H1 (cell line): ENCODE measurements at regions not wholly inside any gene's neighbourhood (a gene's known extent, or its start where the extent isn't known, plus 50 kb on each side); places are given as distances from the start of the nearest gene placed in this dataset.

Experiments
- CTCF ChIA-PET: fragments of 300-600 bp; sonication (Branson Sonifier 250); formaldehyde crosslinking; loops from one replicate; lab custom pipeline; 2021; ENCODE audit not compliant: partially characterized antibody; lab: Charles Lee
- POLR2A ChIA-PET: fragments of 300-600 bp; sonication (Branson Sonifier 250); formaldehyde crosslinking; loops from one replicate; lab custom pipeline; 2021; ENCODE audit warnings: inconsistent platforms; ENCODE audit not compliant: partially characterized antibody; lab: Charles Lee
- DNase-seq, 2 experiments: peaks; one replicate each; pipeline versions ENCODE4 v3.0.0 to v3.0.0-alpha.2; 2010 to 2022; ENCODE audit warnings: low spot score in 2 of 2, low read depth in 1 of 2, mixed read lengths in 1 of 2
- FAIRE-seq: peaks from 2 replicates; lab custom pipeline; 2011; peaks lifted over from hg19 to GRCh38; lab: Jason Lieb, UNC
- H2AFZ ChIP-seq: 2 replicates; pipeline ENCODE4 v1.8.1; 2012; ENCODE audit warnings: low read length, inconsistent platforms
- H2AK5ac ChIP-seq: 2 replicates; pipeline ENCODE4 v1.6.1; 2013; ENCODE audit warnings: low read depth, low read length
- H2BK120ac ChIP-seq: replicated peaks from 2 replicates; pipeline ENCODE3; 2013; ENCODE audit warnings: low read depth, low read length, inconsistent platforms
- H2BK12ac ChIP-seq: 2 replicates; pipeline ENCODE4 v1.6.1; 2013; ENCODE audit warnings: low read depth, low read length
- H2BK15ac ChIP-seq: 2 replicates; pipeline ENCODE4 v1.6.1; 2013; ENCODE audit warnings: low read length
- H2BK20ac ChIP-seq: 2 replicates; pipeline ENCODE4 v1.6.1; 2013; ENCODE audit warnings: low read length
- H2BK5ac ChIP-seq: 2 replicates; pipeline ENCODE4 v1.6.1; 2013; ENCODE audit warnings: low read depth, low read length
- H3K14ac ChIP-seq: 2 replicates; pipeline ENCODE4 v1.6.1; 2013; ENCODE audit warnings: inconsistent platforms; ENCODE audit not compliant: insufficient read length
- H3K18ac ChIP-seq: 2 replicates; pipeline ENCODE4 v1.6.1; 2013; ENCODE audit warnings: low read length; ENCODE audit errors: extremely low read depth
- H3K23ac ChIP-seq: 2 replicates; pipeline ENCODE4 v1.6.1; 2013; ENCODE audit warnings: inconsistent platforms; ENCODE audit not compliant: insufficient read length
- H3K23me2 ChIP-seq: 2 replicates; pipeline ENCODE4 v1.6.1; 2013; ENCODE audit warnings: low read depth, low read length
- H3K27ac ChIP-seq: 2 replicates; pipeline ENCODE4 v1.6.1; 2011; ENCODE audit warnings: low read depth, low read length, inconsistent platforms
- H3K27me3 ChIP-seq, 4 experiments: replicated peaks in 1 of 4; 1 replicate in 1 of 4; 2 replicates in 3 of 4; pipeline versions ENCODE4 v1.6.1 to v1.8.1; 2011 to 2013; ENCODE audit warnings: low read length in 3 of 4, mild to moderate bottlenecking in 3 of 4, inconsistent platforms in 2 of 4, mixed read lengths in 2 of 4, moderate library complexity in 1 of 4; ENCODE audit not compliant: control insufficient read depth in 3 of 4, insufficient read depth in 3 of 4; ENCODE audit errors: extremely low read depth in 1 of 4
- H3K36me3 ChIP-seq, 4 experiments: 2 replicates each; pipeline versions ENCODE4 v1.6.1 to v1.8.1; 2011 to 2013; ENCODE audit warnings: mild to moderate bottlenecking in 4 of 4, low read length in 3 of 4, moderate library complexity in 2 of 4, control low read depth in 1 of 4, inconsistent platforms in 1 of 4; ENCODE audit not compliant: insufficient read depth in 4 of 4, control insufficient read depth in 2 of 4
- H3K4ac ChIP-seq: replicated peaks from 2 replicates; pipeline ENCODE3; 2013; ENCODE audit warnings: low read length, low read depth, mixed read lengths, inconsistent platforms; ENCODE audit not compliant: insufficient read length
- H3K4me1 ChIP-seq, 4 experiments: replicated peaks in 1 of 4; 1 replicate in 1 of 4; 2 replicates in 3 of 4; pipeline versions ENCODE4 v1.6.1 to v1.8.1; 2011 to 2013; ENCODE audit warnings: low read length in 3 of 4, inconsistent platforms in 2 of 4, mixed read lengths in 1 of 4; ENCODE audit not compliant: insufficient read depth in 4 of 4, control insufficient read depth in 3 of 4
- H3K4me2 ChIP-seq, 2 experiments: 2 replicates each; pipeline versions ENCODE4 v1.6.1 to v1.8.1; 2011 to 2013; ENCODE audit warnings: low read depth in 2 of 2, low read length in 2 of 2, control low read depth in 1 of 2, inconsistent platforms in 1 of 2, mild to moderate bottlenecking in 1 of 2; ENCODE audit not compliant: insufficient read depth in 1 of 2
- H3K4me3 ChIP-seq, 4 experiments: fragments of 200-600, 300-600 bp in 1 of 4; sonication (generic), shearing (Covaris generic), sonication (Bioruptor Twin) in 1 of 4; 2 replicates each; pipeline versions ENCODE4 v1.5.1 to v1.8.1; 2011 to 2016; ENCODE audit warnings: low read length in 4 of 4, low read depth in 3 of 4, control low read depth in 2 of 4, inconsistent platforms in 2 of 4, mild to moderate bottlenecking in 2 of 4, mixed read lengths in 1 of 4, moderate library complexity in 1 of 4; ENCODE audit not compliant: insufficient read depth in 2 of 4; ENCODE audit errors: extremely low read depth in 1 of 4
- H3K56ac ChIP-seq: replicated peaks from 2 replicates; pipeline ENCODE3; 2013; ENCODE audit warnings: low read depth, mild to moderate bottlenecking, mixed read lengths, low read length, inconsistent platforms; ENCODE audit not compliant: insufficient read length
- H3K79me1 ChIP-seq: 2 replicates; pipeline ENCODE4 v1.6.1; 2013; ENCODE audit warnings: low read depth, low read length, control low read depth
- H3K79me2 ChIP-seq, 2 experiments: 2 replicates each; pipeline versions ENCODE4 v1.6.1 to v1.8.1; 2012 to 2013; ENCODE audit warnings: low read length in 2 of 2, mild to moderate bottlenecking in 2 of 2, inconsistent platforms in 1 of 2; ENCODE audit not compliant: insufficient read depth in 2 of 2, control insufficient read depth in 1 of 2
- H3K9ac ChIP-seq, 4 experiments: replicated peaks in 1 of 4; 1 replicate in 1 of 4; 2 replicates in 3 of 4; pipeline versions ENCODE4 v1.6.1 to v1.8.1; 2011 to 2013; ENCODE audit warnings: low read depth in 3 of 4, low read length in 3 of 4, control low read depth in 2 of 4, mild to moderate bottlenecking in 2 of 4, moderate library complexity in 2 of 4, inconsistent platforms in 1 of 4; ENCODE audit errors: extremely low read depth in 1 of 4
- H3K9me3 ChIP-seq, 2 experiments: 2 replicates each; pipeline versions ENCODE4 v1.6.1 to v1.8.1; 2012 to 2013; ENCODE audit warnings: mild to moderate bottlenecking in 2 of 2, moderate library complexity in 2 of 2, control low read depth in 1 of 2, inconsistent platforms in 1 of 2, low read depth in 1 of 2, low read length in 1 of 2, mixed read lengths in 1 of 2; ENCODE audit not compliant: insufficient read depth in 2 of 2
- H4K20me1 ChIP-seq, 2 experiments: replicated peaks in 1 of 2; 2 replicates each; pipeline versions ENCODE3 to v1.8.1; 2011 to 2013; ENCODE audit warnings: inconsistent platforms in 2 of 2, low read length in 2 of 2, mild to moderate bottlenecking in 1 of 2; ENCODE audit not compliant: insufficient read depth in 2 of 2, control insufficient read depth in 1 of 2
- H4K5ac ChIP-seq: 2 replicates; pipeline ENCODE4 v1.6.1; 2013; ENCODE audit warnings: low read length, low read depth, mixed read lengths, inconsistent platforms; ENCODE audit not compliant: insufficient read length
- H4K8ac ChIP-seq: 2 replicates; pipeline ENCODE4 v1.8.0; 2013; ENCODE audit warnings: mild to moderate bottlenecking, moderate library complexity, low read length, inconsistent platforms; ENCODE audit not compliant: insufficient read depth; ENCODE audit errors: extremely low read depth
- H4K91ac ChIP-seq: replicated peaks from 2 replicates; pipeline ENCODE3; 2013; ENCODE audit warnings: low read length, mixed read lengths, inconsistent platforms; ENCODE audit not compliant: insufficient read length
- CHD1 ChIP-seq: IDR thresholded peaks from 2 replicates; pipeline ENCODE4 v1.6.1; 2012; ENCODE audit warnings: low read depth, low read length, improper control_type of control experiment
- EGR1 ChIP-seq: IDR thresholded peaks from 2 replicates; pipeline ENCODE4 v1.6.1; 2011; ENCODE audit warnings: low read depth, low read length, borderline replicate concordance
- FOSL1 ChIP-seq: IDR thresholded peaks from 2 replicates; pipeline ENCODE4 v1.6.1; 2011; ENCODE audit warnings: mild to moderate bottlenecking, low read depth, low read length, moderate library complexity; ENCODE audit not compliant: insufficient read depth
- KDM5A ChIP-seq: fragments of 200-600 bp; IDR thresholded peaks from 2 replicates; pipeline ENCODE4 v1.7.1; 2012; ENCODE audit warnings: mild to moderate bottlenecking, low read length, inconsistent platforms, mixed read lengths
- RBBP5 ChIP-seq: IDR thresholded peaks from 2 replicates; pipeline ENCODE4 v1.7.1; 2012; ENCODE audit warnings: low read depth, mild to moderate bottlenecking, inconsistent platforms, low read length, moderate library complexity, borderline replicate concordance
- RNF2 ChIP-seq: fragments of 200-900, 300-1000 bp; sonication (generic); IDR thresholded peaks from 2 replicates; pipeline ENCODE4 v1.7.1; 2016; ENCODE audit warnings: borderline replicate concordance, low read depth, mild to moderate bottlenecking, antibody characterized with exemption, low read length; ENCODE audit not compliant: poor library complexity, severe bottlenecking; ENCODE audit errors: missing control alignments
- RXRA ChIP-seq: IDR thresholded peaks from 2 replicates; pipeline ENCODE4 v1.6.1; 2011; ENCODE audit warnings: low read depth, mild to moderate bottlenecking, low read length, moderate library complexity; ENCODE audit not compliant: insufficient read depth
- SAP30 ChIP-seq: fragments of 300-600 bp; sonication (generic); IDR thresholded peaks from 2 replicates; pipeline ENCODE4 v1.7.1; 2012; ENCODE audit warnings: low read length, moderate library complexity, mild to moderate bottlenecking, inconsistent platforms; ENCODE audit not compliant: insufficient read depth, insufficient replicate concordance
- SUZ12 ChIP-seq: fragments of 200-600 bp; sonication (generic); IDR thresholded peaks from 2 replicates; pipeline ENCODE4 v1.6.1; 2012; ENCODE audit warnings: mild to moderate bottlenecking, inconsistent platforms, low read length, moderate library complexity, mixed read lengths
- TAF7 ChIP-seq: optimal IDR thresholded peaks from 2 replicates; pipeline ENCODE3; 2011; ENCODE audit warnings: low read depth, mild to moderate bottlenecking, inconsistent platforms, low read length, moderate library complexity, borderline replicate concordance
- TCF12 ChIP-seq: IDR thresholded peaks from 2 replicates; pipeline ENCODE4 v1.6.1; 2011; ENCODE audit warnings: low read depth, mild to moderate bottlenecking, low read length
- WGBS, 2 experiments: shearing (Covaris generic) in 1 of 2; methylation state at CpG; one replicate each; pipeline versions ENCODE4 v1.1.6 to v1.1.7; 2013 to 2015; ENCODE audit warnings: low lambda C conversion rate in 2 of 2, mixed read lengths in 2 of 2, inconsistent platforms in 1 of 2, low coverage in 1 of 2, missing lambda C conversion rate in 1 of 2; ENCODE audit not compliant: insufficient replicate concordance in 2 of 2, insufficient coverage in 1 of 2, insufficient read length in 1 of 2; ENCODE audit errors: extremely low coverage in 1 of 2, missing lambda C conversion rate in 1 of 2; 5-methylcytosine and 5-hydroxymethylcytosine counted together

DNA sequence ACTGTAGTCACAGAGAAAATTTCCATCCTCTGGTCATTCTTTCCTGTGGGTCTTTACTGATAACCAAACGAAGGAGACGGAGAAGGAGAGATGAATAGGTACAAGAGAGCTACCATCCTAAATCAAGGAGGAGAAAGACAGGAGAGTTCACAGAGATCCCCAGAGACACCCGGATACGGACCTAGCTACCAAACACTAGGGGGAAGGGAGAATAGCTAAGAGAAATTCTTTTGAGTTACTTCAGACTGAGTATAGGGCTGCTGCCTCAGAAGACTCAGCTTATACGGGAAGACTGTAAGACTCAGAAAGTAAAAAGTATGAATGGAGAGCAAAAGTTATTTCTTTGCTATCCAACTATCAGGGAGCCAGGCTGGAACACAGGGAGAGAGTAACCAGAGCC is 572.1 kb downstream of the C4orf33 start:
- DNase-seq (no peak), FAIRE-seq (no peak)
- H3K79me1 ChIP-seq: no peaks in the 10 kb centered on the region
- no peak overlapping the region for H3K9ac ChIP-seq
- H4K8ac ChIP-seq: no peak overlapping the region
- H3K4me3 ChIP-seq: no peak overlapping the region
- no peaks in the 10 kb centered on the region for H4K20me1 ChIP-seq
- no peak overlapping the region for H3K4ac ChIP-seq
- no peak overlapping the region for H3K18ac ChIP-seq
- H2BK12ac ChIP-seq: no peak overlapping the region
- ChIA-PET POLR2A (no interaction called here), CTCF (interaction anchor here (0.9 to 1.4 kb wide), 4 partner anchors 20 to 344 kb away, joined by 3 to 6 read pairs (median 3); no protein-coding TSS in a partner anchor)
- no peak overlapping the region for H2BK15ac ChIP-seq
- H3K4me1 ChIP-seq: no peaks in the 10 kb centered on the region
- peaks cover 0 to 1% (median 0%) of the 10 kb centered on the region in 4 experiments; a peak in 1 of 7 replicates for H3K27me3 ChIP-seq
- no peak overlapping the region for H2BK120ac ChIP-seq
- no peaks in the 10 kb centered on the region for H3K23me2 ChIP-seq
- no peak overlapping the region for H3K4me2 ChIP-seq
- H3K9me3 ChIP-seq: no peaks in the 10 kb centered on the region
- 84% methylated on average over 5 of the region's 5 CpGs; no CpG with 5 or more reads in 1 of the 2 experiments for WGBS, 2 experiments
- no peak overlapping the region for H4K5ac ChIP-seq
- no peaks in the 10 kb centered on the region for H3K79me2 ChIP-seq
- no peak overlapping the region for H2BK20ac ChIP-seq
- no peak overlapping the region for H3K56ac ChIP-seq
- no peak overlapping the region for H4K91ac ChIP-seq
- no peak overlapping the region for H2AK5ac ChIP-seq
- H3K14ac ChIP-seq: no peak overlapping the region
- H3K23ac ChIP-seq: no peak overlapping the region
- no peak overlapping the region for H2BK5ac ChIP-seq
- H3K27ac ChIP-seq: no peak overlapping the region
- H3K36me3 ChIP-seq: no peaks in the 10 kb centered on the region
- H2AFZ ChIP-seq: peak overlapping the region; percentile 75
- no peak for TF ChIP-seq CHD1
- no peak for TF ChIP-seq TAF7
- TF ChIP-seq TCF12: no peak
- no peak for TF ChIP-seq SAP30
- TF ChIP-seq FOSL1: no peak
- no peak for TF ChIP-seq RBBP5
- no peak for TF ChIP-seq SUZ12
- no peak for TF ChIP-seq EGR1
- no peak for TF ChIP-seq RXRA
- TF ChIP-seq KDM5A: no peak
- no peak for TF ChIP-seq RNF2
